Chondrocyte (in vitro differentiated cells): ENCODE measurements at regions not wholly inside any gene's neighbourhood (a gene's known extent, or its start where the extent isn't known, plus 50 kb on each side); places are given as distances from the start of the nearest gene placed in this dataset.

ENCODE experiments used
- DNase-seq: peaks from one replicate; pipeline ENCODE4 v3.0.0; 2021; ENCODE audit warnings: mixed read lengths, low spot score
- H3K27ac Mint-ChIP-seq: one replicate; pipeline ENCODE4 v1.8.0; 2021; ENCODE audit warnings: mild to moderate bottlenecking, moderate library complexity, mixed read lengths; ENCODE audit not compliant: unreplicated experiment
- H3K27me3 Mint-ChIP-seq: 2 replicates; pipeline ENCODE4 v1.8.0; 2021; ENCODE audit warnings: low read depth, mixed read lengths
- H3K36me3 Mint-ChIP-seq: 2 replicates; pipeline ENCODE4 v1.8.0; 2021; ENCODE audit warnings: low read depth, mixed read lengths
- H3K4me1 Mint-ChIP-seq: 2 replicates; pipeline ENCODE4 v1.8.0; 2021; ENCODE audit warnings: low read depth, mild to moderate bottlenecking, mixed read lengths
- H3K4me3 Mint-ChIP-seq: one replicate; pipeline ENCODE4 v1.8.0; 2021; ENCODE audit warnings: mild to moderate bottlenecking, moderate library complexity, mixed read lengths; ENCODE audit not compliant: unreplicated experiment
- H3K9me3 Mint-ChIP-seq: 2 replicates; pipeline ENCODE4 v1.8.0; 2021; ENCODE audit warnings: low read depth, mixed read lengths
- TF ChIP-seq, protein P1 (sequence below): fragments of 200-600 bp; sonication (generic); IDR thresholded peaks from 2 replicates; pipeline ENCODE4 v1.5.0; 2021; ENCODE audit warnings: antibody characterized with exemption, mild to moderate bottlenecking, moderate library complexity

DNA sequence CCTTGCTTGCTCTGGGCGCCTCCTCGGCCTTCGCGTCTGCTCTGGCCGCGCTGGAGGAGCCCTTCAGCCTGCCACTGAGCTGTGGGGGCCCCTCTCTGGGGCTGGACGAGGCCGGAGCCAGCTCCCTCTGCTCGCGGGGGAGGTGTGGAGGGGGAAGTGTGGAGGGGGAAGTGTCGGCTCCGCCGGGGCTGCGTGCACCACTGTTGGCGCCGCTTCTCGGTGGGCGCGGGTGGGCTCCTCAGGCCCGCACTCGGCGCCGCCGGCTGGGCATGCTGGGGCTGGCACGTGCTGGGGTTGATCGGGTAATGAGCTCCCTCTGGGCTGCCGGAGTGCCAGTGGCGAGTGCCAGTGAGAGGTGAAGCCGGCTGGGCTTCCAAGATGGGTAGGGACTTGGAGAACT, 116.7 kb downstream of the CPXCR1 start:
- Mint-ChIP-seq H3K4me3 (no peak overlapping the region), H3K4me1 (no peaks in the 10 kb centered on the region), H3K36me3 (no peaks in the 10 kb centered on the region), H3K27ac (no peak overlapping the region), H3K27me3 (no peaks in the 10 kb centered on the region), H3K9me3 (peaks cover 12% of the 10 kb centered on the region)
- TF ChIP-seq, protein P1, sequence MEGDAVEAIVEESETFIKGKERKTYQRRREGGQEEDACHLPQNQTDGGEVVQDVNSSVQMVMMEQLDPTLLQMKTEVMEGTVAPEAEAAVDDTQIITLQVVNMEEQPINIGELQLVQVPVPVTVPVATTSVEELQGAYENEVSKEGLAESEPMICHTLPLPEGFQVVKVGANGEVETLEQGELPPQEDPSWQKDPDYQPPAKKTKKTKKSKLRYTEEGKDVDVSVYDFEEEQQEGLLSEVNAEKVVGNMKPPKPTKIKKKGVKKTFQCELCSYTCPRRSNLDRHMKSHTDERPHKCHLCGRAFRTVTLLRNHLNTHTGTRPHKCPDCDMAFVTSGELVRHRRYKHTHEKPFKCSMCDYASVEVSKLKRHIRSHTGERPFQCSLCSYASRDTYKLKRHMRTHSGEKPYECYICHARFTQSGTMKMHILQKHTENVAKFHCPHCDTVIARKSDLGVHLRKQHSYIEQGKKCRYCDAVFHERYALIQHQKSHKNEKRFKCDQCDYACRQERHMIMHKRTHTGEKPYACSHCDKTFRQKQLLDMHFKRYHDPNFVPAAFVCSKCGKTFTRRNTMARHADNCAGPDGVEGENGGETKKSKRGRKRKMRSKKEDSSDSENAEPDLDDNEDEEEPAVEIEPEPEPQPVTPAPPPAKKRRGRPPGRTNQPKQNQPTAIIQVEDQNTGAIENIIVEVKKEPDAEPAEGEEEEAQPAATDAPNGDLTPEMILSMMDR: no peak
- peak; percentile 91 for DNase-seq

DNA sequence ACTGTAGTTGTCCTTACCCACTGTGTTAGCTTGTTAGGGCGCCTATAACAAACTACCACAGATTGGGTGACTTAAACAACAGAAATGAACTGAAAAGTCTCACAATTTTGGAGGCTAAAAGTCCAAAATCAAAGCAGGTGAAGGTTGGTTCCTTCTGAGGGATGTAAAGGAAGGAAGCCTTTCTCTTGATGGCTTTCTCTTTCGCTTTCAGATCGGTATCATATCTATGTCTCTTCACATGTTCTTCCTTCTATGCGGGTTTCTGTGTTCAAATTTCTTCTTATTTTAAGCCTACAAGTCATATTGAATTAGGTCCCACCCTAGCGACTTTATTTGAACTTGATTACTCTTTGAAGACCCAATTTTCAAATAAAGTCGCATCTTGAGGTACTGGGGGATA, 118.6 kb downstream of the CPXCR1 start:
- TF ChIP-seq, protein P1: no peak
- peaks cover 9% of the 10 kb centered on the region for H3K9me3 Mint-ChIP-seq
- no peak overlapping the region for H3K27ac Mint-ChIP-seq
- no peaks in the 10 kb centered on the region for H3K27me3 Mint-ChIP-seq
- H3K4me1 Mint-ChIP-seq: no peaks in the 10 kb centered on the region
- H3K4me3 Mint-ChIP-seq: no peak overlapping the region
- H3K36me3 Mint-ChIP-seq: no peaks in the 10 kb centered on the region
- DNase-seq: no peak

DNA sequence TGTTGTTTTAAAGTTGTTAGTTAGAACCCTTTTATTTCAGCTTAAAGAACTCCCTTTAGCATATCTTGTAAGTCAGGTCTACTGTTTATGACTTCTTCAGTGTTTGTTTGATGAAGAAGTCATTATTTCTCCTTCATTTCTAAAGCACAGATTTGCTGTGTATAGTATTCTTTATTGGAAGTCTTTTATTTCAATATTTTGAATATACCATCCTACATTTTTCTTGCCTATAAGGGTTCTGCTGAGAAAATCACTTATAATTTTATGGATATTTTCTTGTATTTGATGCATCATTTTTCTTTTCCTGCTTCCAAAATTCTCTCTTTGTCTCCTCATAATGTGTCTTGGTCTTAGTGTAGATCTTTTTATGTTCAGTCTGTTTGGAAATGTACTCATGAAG, 134.5 kb downstream of the CPXCR1 start:
- Mint-ChIP-seq H3K4me3 (no peak overlapping the region), H3K9me3 (peaks cover 4% of the 10 kb centered on the region), H3K27me3 (no peaks in the 10 kb centered on the region), H3K27ac (no peak overlapping the region), H3K36me3 (no peaks in the 10 kb centered on the region), H3K4me1 (no peaks in the 10 kb centered on the region)
- no peak for DNase-seq
- TF ChIP-seq, protein P1: no peak

DNA sequence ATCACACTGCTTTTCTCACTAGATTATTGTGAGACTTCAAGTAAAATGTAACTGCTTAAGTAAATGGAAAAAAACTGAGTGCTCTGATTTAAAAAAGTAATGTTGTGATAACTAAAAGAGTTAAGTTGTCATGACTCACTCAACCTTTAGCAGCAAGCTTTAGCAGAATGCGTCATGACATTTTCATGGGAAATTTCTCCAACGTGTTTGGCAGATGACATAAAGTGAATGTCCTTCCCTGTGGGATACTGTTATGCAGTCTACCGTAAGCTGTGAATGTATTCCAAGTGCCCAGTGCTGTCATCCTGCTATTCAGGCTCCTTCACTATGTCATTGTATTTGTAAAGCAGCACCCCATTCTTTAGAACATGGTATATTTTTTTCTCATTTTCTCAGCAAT, 136.2 kb downstream of the CPXCR1 start:
- Mint-ChIP-seq H3K9me3 (peaks cover 4% of the 10 kb centered on the region), H3K4me1 (no peaks in the 10 kb centered on the region), H3K4me3 (no peak overlapping the region), H3K36me3 (no peaks in the 10 kb centered on the region), H3K27ac (no peak overlapping the region), H3K27me3 (no peaks in the 10 kb centered on the region)
- DNase-seq: no peak
- TF ChIP-seq, protein P1: no peak

DNA sequence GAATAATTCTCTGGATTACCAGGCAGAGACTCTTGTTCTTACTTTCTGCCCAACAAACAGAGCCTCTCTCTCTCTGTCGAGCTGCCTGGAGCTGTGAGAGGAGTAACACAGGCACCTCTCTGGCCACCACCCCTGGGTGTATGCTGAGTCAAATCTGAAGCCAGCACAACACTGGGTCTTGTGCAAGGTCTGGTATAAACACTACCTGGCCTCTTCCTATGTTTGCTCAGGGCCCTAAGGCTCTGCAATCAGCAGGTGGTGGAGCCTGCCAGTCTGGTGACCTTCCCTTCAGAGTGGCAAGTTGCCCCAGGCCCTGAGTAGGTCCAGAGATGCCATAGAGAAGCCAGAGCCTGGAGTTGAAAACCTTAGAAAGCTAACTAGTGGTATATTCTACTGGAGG, 139.9 kb downstream of the CPXCR1 start:
- no peak for DNase-seq
- no peak overlapping the region for H3K27ac Mint-ChIP-seq
- H3K27me3 Mint-ChIP-seq: no peaks in the 10 kb centered on the region
- H3K4me3 Mint-ChIP-seq: no peak overlapping the region
- H3K4me1 Mint-ChIP-seq: no peaks in the 10 kb centered on the region
- H3K36me3 Mint-ChIP-seq: no peaks in the 10 kb centered on the region
- TF ChIP-seq, protein P1: no peak
- peaks cover under 1% of the 10 kb centered on the region for H3K9me3 Mint-ChIP-seq
